ENCODE measurements at regions not wholly inside any gene's neighbourhood (a gene's known extent, or its start where the extent isn't known, plus 50 kb on each side); places are given as distances from the start of the nearest gene placed in this dataset.

DNA sequence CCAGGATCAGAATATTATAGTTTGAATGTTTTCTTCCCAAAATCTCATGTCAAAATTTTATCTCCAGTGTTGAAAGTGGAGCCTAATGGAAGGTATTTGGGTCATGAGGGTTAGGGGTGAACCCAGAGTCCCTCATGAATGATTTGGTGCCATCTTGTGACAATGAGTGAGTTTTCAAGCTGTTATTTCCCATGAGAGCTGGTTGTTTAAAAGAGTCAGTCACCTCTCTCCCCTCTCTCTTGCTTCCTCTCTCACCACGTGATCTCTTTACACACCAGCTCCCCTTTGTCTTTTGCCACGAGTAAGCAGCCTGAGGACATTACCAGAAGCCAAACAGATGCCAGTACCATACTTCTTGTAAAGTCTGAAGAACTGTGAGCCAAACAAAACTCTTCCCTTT, 561.6 kb downstream of the RERGL start:
- Mint-ChIP-seq H3K4me1 (ENCODE audit: insufficient read depth, unreplicated experiment) (no peaks in the 10 kb centered on the region), H3K27me3 (ENCODE audit: insufficient read depth, unreplicated experiment) (peaks cover 30% of the 10 kb centered on the region), H3K9me3 (ENCODE audit: unreplicated experiment) (no peaks in the 10 kb centered on the region), H3K36me3 (ENCODE audit: insufficient read depth, unreplicated experiment) (no peaks in the 10 kb centered on the region), H3K4me3 (ENCODE audit: unreplicated experiment) (no peak overlapping the region), H3K27ac (ENCODE audit: low read depth, unreplicated experiment) (no peak overlapping the region)
- no TSS peak for BruUV-seq (replicated peaks)
- no peak for DNase-seq (ENCODE audit: unreplicated experiment)
- ChIA-PET POLR2A (no interaction called here), CTCF (interaction anchor here (0.8 kb wide), 1 partner anchor 589 kb away, joined by 3 read pairs; no protein-coding TSS in a partner anchor)
- TF ChIP-seq, protein P1, sequence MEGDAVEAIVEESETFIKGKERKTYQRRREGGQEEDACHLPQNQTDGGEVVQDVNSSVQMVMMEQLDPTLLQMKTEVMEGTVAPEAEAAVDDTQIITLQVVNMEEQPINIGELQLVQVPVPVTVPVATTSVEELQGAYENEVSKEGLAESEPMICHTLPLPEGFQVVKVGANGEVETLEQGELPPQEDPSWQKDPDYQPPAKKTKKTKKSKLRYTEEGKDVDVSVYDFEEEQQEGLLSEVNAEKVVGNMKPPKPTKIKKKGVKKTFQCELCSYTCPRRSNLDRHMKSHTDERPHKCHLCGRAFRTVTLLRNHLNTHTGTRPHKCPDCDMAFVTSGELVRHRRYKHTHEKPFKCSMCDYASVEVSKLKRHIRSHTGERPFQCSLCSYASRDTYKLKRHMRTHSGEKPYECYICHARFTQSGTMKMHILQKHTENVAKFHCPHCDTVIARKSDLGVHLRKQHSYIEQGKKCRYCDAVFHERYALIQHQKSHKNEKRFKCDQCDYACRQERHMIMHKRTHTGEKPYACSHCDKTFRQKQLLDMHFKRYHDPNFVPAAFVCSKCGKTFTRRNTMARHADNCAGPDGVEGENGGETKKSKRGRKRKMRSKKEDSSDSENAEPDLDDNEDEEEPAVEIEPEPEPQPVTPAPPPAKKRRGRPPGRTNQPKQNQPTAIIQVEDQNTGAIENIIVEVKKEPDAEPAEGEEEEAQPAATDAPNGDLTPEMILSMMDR (IDR thresholded peaks at IDR 0.05; ENCODE audit: unreplicated experiment) = no peak
- intact Hi-C loops (cut with micrococcal nuclease) = loop anchor here (10.0 kb wide), 1 partner anchor 594 kb away; no protein-coding TSS in a partner anchor

DNA sequence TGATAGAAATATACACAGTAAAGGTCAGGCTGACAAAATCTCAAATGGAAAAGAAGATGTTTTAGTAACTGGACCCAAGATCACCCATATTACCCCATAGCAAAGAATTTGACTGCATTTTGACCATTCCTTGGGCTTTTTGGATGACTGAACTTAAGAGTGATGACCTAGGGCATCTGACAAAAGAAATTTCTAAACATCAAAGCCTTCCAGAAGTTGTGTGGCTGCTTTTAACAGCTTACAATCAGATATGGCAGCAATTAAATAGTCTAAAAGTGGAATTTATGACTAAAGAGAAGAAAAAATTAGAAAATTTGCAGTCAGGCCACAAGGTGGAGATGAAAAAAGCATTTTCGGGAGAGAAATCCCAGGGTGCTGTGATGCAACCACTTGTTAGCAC, 563.0 kb downstream of the RERGL start:
- H3K9me3 Mint-ChIP-seq (ENCODE audit: unreplicated experiment) = no peaks in the 10 kb centered on the region
- ChIA-PET POLR2A (no interaction called here), CTCF (interaction anchor here (0.7 kb wide), 1 partner anchor 225 kb away, joined by 3 read pairs; no protein-coding TSS in a partner anchor)
- TF ChIP-seq, protein P1 (IDR thresholded peaks at IDR 0.05; ENCODE audit: unreplicated experiment) = no peak
- H3K27me3 Mint-ChIP-seq (ENCODE audit: insufficient read depth, unreplicated experiment) = peaks cover 44% of the 10 kb centered on the region
- no peaks in the 10 kb centered on the region for H3K4me1 Mint-ChIP-seq (ENCODE audit: insufficient read depth, unreplicated experiment)
- H3K27ac Mint-ChIP-seq (ENCODE audit: low read depth, unreplicated experiment) = no peak overlapping the region
- intact Hi-C loops (cut with micrococcal nuclease) = loop anchor here (10.0 kb wide), 1 partner anchor 592 kb away; no protein-coding TSS in a partner anchor
- no peak overlapping the region for H3K4me3 Mint-ChIP-seq (ENCODE audit: unreplicated experiment)
- DNase-seq (ENCODE audit: unreplicated experiment) = no peak
- no TSS peak for BruUV-seq (replicated peaks)
- no peaks in the 10 kb centered on the region for H3K36me3 Mint-ChIP-seq (ENCODE audit: insufficient read depth, unreplicated experiment)

DNA sequence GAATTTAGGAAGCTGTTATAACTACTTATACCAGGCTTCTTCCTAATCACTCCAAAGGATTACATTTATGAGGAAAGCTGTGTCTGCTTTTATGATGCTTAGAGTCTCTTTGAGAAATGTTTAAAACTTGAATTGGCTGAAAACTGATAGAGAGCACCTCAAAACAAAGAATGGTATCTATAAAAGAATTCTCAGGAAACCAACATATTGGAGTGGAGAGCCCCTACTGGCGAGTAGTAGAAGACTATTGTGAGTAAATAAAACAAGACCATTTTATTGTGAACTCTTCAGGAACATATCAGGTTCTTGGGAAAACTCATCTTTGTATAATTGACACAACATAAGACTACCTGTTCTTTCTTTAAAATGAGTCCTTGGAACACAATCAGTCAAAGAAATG, 578.6 kb downstream of the RERGL start:
- BruUV-seq (replicated peaks) = no TSS peak
- H3K27ac Mint-ChIP-seq (ENCODE audit: low read depth, unreplicated experiment) = no peak overlapping the region
- no peaks in the 10 kb centered on the region for H3K4me1 Mint-ChIP-seq (ENCODE audit: insufficient read depth, unreplicated experiment)
- DNase-seq (ENCODE audit: unreplicated experiment) = peak; percentile 3
- TF ChIP-seq, protein P1 (IDR thresholded peaks at IDR 0.05; ENCODE audit: unreplicated experiment) = peak; percentile 14
- no peak overlapping the region for H3K4me3 Mint-ChIP-seq (ENCODE audit: unreplicated experiment)
- ChIA-PET CTCF (interaction anchor here (0.7 to 1.5 kb wide), 2 partner anchors 10 to 571 kb away, joined by 3 to 4 read pairs; no protein-coding TSS in a partner anchor), POLR2A (no interaction called here)
- peaks cover 13% of the 10 kb centered on the region for H3K27me3 Mint-ChIP-seq (ENCODE audit: insufficient read depth, unreplicated experiment)
- intact Hi-C loops (cut with micrococcal nuclease) = no loop called here
- no peaks in the 10 kb centered on the region for H3K9me3 Mint-ChIP-seq (ENCODE audit: unreplicated experiment)
- no peaks in the 10 kb centered on the region for H3K36me3 Mint-ChIP-seq (ENCODE audit: insufficient read depth, unreplicated experiment)

DNA sequence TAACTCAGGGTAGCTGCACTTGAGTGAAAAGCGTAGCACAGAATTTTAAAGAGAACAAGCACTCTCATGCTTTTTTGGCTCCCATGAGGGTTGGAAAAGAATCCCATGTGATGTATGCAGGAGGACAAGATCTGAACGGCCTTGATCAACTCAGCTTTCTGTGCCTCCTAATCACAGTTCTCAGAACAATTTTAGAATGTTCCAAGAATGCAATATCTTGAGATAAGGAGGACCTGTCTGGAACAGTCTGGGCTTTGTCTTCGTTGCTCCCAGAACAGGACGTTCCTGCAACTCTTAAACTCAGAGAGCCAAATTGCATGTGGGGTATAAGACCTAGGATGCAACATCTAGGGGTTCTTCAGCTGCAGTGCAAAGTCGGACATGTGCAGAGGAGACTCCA, 582.7 kb downstream of the RERGL start:
- H3K4me1 Mint-ChIP-seq (ENCODE audit: insufficient read depth, unreplicated experiment) = no peaks in the 10 kb centered on the region
- intact Hi-C loops (cut with micrococcal nuclease) = no loop called here
- DNase-seq (ENCODE audit: unreplicated experiment) = no peak
- TF ChIP-seq, protein P1 (IDR thresholded peaks at IDR 0.05; ENCODE audit: unreplicated experiment) = no peak
- H3K27me3 Mint-ChIP-seq (ENCODE audit: insufficient read depth, unreplicated experiment) = no peaks in the 10 kb centered on the region
- H3K4me3 Mint-ChIP-seq (ENCODE audit: unreplicated experiment) = no peak overlapping the region
- H3K27ac Mint-ChIP-seq (ENCODE audit: low read depth, unreplicated experiment) = no peak overlapping the region
- no peaks in the 10 kb centered on the region for H3K36me3 Mint-ChIP-seq (ENCODE audit: insufficient read depth, unreplicated experiment)
- H3K9me3 Mint-ChIP-seq (ENCODE audit: unreplicated experiment) = no peaks in the 10 kb centered on the region
- BruUV-seq (replicated peaks) = no TSS peak
- CTCF ChIA-PET = interaction anchor here (0.7 kb wide), 1 partner anchor 64 kb away, joined by 3 read pairs; no protein-coding TSS in a partner anchor
- POLR2A ChIA-PET = no interaction called here
